NAMALWA (cell line): ENCODE measurements at regions not wholly inside any gene's neighbourhood (a gene's known extent, or its start where the extent isn't known, plus 50 kb on each side); places are given as distances from the start of the nearest gene placed in this dataset.

Source experiments
- DNase-seq: peaks from one replicate; pipeline ENCODE4 v3.0.0-alpha.2; 2015; ENCODE audit warnings: low spot score

- DNase-seq: no peak
These were observed 656.4 kb upstream of the ZWINT start for GRCh38 chr10:57017356-57018037.

GRCh38 chr10:57015595-57016318 lies 654.7 kb upstream of the ZWINT start:
- DNase-seq: no peak

- DNase-seq: no peak
These were observed 654.1 kb upstream of the ZWINT start for GRCh38 chr10:57015187-57015586.

GRCh38 chr10:57014758-57015157 lies 653.7 kb upstream of the ZWINT start:
- DNase-seq: no peak

GRCh38 chr10:57008189-57008588 lies 647.1 kb upstream of the ZWINT start:
- no peak for DNase-seq

GRCh38 chr10:56991591-56992069 lies 630.6 kb upstream of the ZWINT start:
- DNase-seq: no peak

- no peak for DNase-seq
These were observed 614.5 kb upstream of the ZWINT start for GRCh38 chr10:56975513-56975912.

GRCh38 chr10:56973766-56974165 lies 612.7 kb upstream of the ZWINT start:
- DNase-seq: no peak

- no peak for DNase-seq
These were observed 582.2 kb upstream of the ZWINT start for GRCh38 chr10:56943221-56943755.

- no peak for DNase-seq
These were observed 573.5 kb upstream of the ZWINT start for GRCh38 chr10:56934515-56934914.

GRCh38 chr10:56928714-56929113 lies 567.7 kb upstream of the ZWINT start:
- DNase-seq: no peak

- no peak for DNase-seq
These were observed 566.6 kb upstream of the ZWINT start for GRCh38 chr10:56927701-56928100.

GRCh38 chr10:56920601-56921261 lies 559.7 kb upstream of the ZWINT start:
- no peak for DNase-seq

- no peak for DNase-seq
These were observed 551.0 kb upstream of the ZWINT start for GRCh38 chr10:56912043-56912442.

GRCh38 chr10:56905051-56905450 lies 544.0 kb upstream of the ZWINT start:
- no peak for DNase-seq

- no peak for DNase-seq
These were observed 541.5 kb upstream of the ZWINT start for GRCh38 chr10:56902554-56902953.

GRCh38 chr10:56895306-56895705 lies 534.2 kb upstream of the ZWINT start:
- no peak for DNase-seq

- DNase-seq: no peak
These were observed 520.2 kb upstream of the ZWINT start for GRCh38 chr10:56881218-56881617.

- no peak for DNase-seq
These were observed 519.5 kb upstream of the ZWINT start for GRCh38 chr10:56880606-56881005.

GRCh38 chr10:56874950-56875349 lies 513.9 kb upstream of the ZWINT start:
- no peak for DNase-seq

GRCh38 chr10:56871160-56871668 lies 510.2 kb upstream of the ZWINT start:
- DNase-seq: no peak

GRCh38 chr10:56867236-56867635 lies 506.2 kb upstream of the ZWINT start:
- DNase-seq: no peak

GRCh38 chr10:56856569-56856968 lies 495.5 kb upstream of the ZWINT start:
- no peak for DNase-seq
